ENCODE measurements at regions not wholly inside any gene's neighbourhood (a gene's known extent, or its start where the extent isn't known, plus 50 kb on each side); places are given as distances from the start of the nearest gene placed in this dataset.
"Not testable (repeated sequence)": the region's sequence is repeated elsewhere in the genome, so short reads cannot be mapped to it uniquely, and the experiment has no call there.

DNA sequence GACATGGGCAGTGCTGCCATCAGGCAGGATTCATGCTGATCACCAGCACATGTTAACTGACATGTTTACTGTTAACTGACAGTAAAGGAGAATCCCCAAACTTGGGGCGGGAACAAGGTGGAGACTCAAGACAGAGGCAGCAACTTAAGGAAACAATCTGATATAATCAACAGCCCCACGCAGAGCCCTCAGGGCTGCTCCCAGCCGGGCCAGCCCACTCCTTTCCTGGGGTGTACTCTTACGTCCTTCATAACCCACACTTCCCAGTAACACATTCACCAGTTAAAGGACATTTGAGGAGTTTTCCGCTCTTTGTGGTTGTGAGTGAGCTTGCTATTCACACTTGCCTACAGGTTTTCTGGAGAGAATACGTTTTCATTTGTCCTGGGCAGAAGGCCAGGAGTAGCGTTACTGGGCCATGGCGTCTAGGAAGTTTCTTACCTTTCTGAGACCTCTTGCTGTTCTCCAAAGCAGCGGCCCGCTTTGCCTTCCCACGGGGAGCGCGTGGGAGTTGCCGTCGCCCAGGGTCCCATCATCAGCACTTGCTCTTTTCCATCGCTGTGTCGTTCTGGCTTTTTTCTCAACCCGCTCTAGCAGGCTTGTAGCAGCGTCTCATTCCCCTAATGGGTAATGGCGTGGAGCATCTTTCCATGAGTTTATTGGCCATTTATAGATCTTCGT lies 56.4 kb downstream of the FOXF2 start:
- DNase-seq: no peak

DNA sequence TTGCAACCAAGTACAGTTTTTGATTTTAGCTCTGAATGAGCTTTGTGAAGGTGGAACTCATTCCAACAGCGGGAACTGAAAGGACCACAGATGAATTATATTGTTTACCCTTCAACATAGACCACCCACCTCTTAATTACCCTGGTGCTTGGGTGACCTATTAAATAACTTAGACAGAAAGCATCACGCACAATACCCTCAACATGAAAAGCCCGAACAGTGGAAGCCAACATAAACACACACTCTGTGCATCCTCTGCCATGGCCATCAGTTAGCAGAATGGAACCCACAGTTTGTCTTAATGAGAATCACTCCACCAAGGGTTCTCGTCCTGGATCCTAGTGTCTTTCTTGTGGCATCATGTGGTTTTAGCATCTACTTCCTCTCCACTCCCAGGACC lies 60.5 kb downstream of the FOXF2 start:
- no peak for DNase-seq

DNA sequence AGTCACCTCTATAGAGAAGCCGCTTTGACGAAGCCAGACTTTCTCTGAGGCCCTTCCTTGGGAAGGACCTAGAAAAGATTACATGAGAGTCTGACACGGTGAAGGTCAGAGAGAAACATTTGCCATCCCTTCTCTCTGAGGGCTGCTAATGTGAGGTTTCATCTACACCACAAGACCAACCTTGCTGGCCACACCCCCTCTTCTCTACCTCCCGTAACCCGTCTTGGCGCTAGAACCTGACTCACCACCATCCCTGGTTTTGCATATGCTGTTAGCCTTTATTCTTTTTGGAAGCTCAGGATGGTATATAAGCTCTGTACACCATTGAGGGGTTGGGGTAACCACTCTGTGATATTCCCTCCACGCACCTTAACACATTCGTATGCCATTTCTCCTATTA lies 63.6 kb downstream of the FOXF2 start:
- no peak for DNase-seq

DNA sequence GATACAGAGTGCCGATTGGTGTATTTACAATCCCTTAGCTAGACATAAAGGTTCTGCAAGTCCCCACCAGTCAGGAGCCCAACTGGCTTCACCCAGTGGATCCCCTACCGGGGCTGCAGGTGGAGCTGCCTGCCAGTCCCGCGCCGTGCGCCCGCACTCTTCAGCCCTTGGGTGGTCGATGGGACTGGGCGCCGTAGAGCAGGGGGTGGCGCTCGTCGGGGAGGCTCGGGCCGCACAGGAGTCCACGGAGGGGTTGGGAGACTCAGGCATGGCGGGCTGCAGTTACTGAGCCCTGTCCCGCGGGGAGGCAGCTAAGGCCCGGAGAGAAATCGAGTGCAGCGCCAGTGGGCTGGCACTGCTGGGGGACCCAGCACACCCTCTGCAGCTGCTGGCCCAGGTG lies 67.4 kb downstream of the FOXF2 start:
- not testable (repeated sequence) for DNase-seq

DNA sequence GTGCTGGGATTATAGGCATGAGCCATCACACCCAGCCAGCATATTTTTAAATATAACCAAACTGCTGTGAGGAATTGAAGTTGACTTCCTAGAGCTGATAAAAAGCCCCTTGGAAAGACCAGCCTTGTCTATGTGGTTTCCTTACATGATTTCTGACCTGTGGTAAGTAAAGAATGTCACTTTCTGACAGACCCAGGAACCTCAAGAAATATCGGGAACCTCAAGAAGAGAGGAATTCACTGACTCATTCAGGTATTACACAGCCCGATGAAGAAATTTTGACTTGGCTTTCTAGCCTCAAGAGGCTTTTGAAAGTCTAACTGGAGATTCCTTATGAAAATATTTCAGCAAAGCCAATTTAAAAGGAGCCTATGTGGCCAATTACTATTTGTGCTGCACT lies 71.8 kb downstream of the FOXF2 start:
- peak; percentile 94 for DNase-seq

DNA sequence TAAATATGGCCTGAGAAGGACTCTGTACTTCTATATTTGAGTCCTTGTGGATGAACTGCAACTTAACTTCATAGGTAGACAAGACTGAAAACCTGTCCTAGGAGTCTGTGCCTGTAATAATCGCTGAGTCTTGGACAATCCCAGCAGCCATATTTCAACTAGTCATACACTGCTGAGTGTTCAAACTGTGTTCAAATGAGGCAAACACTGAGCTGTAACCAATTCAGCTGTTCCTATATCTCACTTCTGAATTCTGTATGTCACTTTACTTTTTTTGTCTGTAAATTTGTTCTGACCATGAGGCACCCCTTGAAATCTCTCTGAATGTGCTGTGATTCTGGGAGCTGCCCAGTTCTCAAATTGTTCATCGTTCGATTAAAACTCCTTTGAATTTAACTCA lies 72.4 kb downstream of the FOXF2 start:
- DNase-seq: no peak

DNA sequence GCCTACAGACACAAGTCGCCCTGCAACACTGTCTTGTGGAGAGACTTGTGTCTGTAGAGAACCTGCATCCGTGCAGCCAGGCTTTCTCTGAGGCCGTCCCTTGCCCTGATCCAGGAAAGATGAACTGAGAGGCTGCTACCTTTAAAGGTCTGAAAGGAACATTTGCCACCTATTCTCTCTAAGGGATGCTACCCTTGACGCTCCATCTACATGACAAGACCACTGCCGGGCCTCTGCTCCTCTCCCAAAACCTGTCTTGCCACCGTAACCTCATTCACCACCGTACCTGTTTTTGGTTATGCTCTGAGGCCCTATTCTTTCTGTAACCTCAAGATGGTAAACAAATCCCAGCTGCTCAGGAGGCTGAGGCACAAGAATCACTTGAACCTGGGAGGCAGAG lies 73.9 kb downstream of the FOXF2 start:
- no peak for DNase-seq

DNA sequence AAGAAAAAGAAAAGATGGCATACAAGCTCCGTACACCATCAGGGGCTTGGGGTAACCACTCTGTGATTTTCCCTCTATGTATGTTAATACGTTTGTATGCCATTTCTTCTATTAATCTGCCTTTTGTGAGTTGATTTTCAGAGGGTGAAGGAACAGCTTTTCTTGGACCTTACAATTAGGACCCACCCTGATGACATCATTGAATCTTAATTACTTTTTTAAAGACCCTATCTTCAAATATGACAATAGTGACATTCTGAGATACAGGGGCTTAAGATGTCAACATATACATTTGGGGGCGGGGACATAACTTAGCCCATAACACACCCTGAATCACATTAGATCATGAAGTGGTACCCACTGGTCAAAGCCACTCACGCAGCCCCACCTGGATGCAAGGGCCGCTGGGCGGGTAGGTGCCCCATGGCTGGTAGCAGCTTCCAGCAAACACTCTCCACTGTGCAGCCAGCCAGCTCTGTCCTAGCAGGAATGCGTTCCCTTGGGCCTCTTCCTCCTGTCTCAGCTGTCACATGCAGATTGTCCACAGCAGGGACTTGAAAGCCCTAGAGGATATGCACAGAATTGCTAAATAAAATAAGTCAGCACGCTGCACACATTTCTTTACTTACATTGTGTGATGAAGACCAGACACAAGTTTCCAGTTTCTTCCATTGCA lies 74.5 kb downstream of the FOXF2 start:
- DNase-seq: no peak

DNA sequence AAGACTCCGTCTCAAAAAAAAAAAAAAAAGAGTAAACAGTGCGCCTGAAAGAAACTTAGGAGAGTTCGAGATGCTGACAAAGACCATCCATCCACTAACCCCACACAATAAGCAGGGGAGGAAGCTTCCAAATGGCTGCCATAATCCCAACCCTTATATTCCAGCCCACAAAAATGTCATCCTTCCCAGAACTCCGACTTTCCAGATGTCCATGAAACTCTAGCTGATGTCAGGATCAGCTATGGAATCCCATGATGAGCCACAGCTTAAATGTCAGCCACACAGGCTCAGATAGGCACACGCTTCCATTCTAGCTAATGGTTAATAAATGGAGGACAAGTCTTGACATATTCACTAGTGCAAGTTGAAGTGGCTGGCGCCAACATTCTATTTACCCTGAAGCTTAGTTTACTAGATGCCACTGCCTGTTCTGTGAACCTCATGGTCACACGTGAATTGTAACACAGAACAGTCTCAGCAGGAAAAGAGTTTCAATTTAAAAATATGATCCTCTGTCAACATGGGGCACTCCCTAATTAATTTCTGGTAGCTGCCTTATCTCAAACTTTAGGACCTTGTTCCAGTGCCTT lies 75.5 kb downstream of the FOXF2 start:
- DNase-seq: no peak

DNA sequence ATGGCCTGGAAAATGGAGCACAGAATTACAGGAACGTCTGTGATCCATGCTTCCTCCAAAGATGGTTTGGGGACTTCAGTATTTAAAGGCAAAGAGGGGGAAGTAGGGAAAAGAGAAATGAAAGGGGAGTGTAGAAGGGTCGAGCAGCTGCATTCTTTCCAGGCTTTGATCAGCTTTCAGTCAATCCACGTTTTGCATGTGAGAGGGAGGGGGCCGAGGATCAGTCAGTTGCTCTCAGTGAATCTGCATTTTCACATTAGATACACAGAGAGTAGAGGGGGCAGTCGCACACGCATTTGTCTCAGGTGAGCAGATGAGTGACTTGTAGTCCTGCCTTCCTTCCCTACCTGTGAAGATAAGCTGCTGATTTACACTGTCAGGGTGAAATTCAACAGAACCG lies 78.8 kb downstream of the FOXF2 start:
- no peak for DNase-seq

DNA sequence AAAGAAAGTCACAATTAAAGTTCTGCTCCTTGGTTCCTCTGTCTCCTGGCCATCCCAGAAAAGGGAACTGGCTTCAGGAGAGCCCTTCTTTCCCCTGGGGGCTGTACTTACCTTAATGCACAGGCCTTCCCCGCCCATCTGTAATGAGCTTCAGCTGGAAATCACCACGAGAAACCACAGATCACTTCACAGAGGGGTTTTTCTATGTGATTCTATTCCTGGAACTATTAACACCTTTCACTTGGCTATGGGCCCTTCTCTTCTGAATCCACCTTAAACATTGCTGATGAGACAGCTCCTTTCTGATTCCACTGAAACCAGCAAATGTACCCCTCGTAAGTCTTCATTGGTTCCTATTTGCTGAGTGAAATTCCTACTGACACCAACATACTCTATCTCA lies 80.7 kb downstream of the FOXF2 start:
- DNase-seq: no peak

DNA sequence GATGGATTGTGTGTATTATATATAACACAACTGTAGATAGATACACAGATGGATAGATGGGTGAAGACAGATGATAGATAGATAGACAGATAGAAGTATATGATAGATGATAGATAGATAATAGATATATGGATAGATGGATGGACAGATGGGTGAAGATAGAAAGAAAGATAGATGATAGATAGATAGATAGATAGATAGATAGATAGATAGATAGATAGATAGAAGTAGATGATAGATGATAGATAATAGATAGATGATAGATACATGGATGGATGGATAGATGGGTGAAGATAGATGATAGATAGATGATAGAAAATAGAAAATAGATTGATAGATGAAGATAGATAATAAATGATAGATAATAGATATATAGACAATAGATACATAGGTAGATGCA lies 83.3 kb downstream of the FOXF2 start:
- no peak for DNase-seq

DNA sequence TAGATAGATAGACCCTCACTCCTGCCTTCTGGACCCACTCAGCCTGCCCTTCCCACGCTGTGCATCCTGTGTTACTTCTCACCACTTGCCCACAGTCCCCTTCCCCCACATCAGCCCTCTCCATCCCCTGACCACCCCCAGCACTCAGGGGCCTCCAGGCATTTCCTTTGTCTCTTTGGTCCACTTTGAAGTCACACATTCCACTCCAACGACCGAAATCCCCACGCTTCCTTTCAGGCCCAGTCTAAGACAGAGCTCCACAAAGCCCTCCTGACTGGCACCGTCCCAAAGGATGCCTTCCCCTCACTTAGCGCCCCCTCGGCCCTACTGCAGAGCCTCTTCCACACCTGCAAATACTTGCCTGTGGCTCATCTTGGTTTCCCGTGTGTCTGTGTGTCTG lies 83.8 kb downstream of the FOXF2 start:
- DNase-seq: no peak

DNA sequence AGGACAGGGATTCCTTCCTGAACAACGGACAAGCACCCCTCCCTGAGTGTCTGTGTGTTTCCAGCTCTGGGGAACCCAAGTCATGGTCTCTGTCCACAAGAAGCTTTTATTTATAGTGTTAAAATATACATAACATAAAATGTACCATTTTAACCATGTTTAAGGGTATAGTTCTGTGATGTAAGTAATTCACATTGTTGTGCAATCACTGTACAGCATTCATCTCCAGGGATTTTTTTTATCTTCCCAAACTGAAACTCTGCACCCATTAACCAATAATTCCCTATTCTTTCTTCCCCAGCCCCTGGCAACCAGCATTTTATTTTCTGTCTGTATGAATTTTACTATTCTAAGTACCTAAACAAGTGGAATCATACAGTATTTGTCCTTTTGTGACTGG lies 84.2 kb downstream of the FOXF2 start:
- DNase-seq: no peak

DNA sequence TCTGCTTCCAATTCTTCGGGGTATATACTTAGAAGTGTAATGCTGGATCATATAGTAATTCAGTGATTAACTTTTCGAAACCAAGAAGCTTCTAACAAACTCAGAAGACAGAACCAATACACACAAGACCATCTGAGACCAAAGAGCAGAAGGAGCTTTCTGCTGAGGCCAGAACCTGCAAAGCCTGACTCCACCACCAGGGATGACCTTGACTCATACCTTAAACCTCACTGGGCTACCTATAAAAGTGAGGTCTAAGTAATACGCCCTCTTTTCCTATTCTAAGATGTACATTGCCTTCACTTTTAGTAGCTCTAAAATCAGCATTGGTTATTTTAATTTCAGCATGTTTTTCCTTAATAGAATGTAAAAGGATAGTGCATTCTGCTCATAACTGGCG lies 84.8 kb downstream of the FOXF2 start:
- DNase-seq: no peak

DNA sequence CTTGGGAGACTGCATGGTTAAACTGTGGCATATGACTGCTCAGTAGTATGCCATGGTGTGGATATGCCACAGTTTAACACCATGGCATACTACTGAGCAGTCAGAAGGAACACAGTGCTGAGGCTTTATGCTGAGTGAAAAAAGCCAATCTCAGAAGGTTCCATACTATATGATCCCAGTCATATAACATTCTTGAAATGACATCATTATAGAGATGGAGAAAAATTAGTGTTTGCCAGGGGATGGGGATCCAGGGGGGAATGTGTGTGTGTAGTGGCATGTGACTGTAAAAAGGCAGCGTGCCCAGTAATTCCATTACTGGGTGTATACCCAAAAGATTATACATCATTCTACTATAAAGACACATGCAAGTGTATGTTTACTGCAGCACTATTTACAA lies 85.8 kb downstream of the FOXF2 start:
- no peak for DNase-seq

DNA sequence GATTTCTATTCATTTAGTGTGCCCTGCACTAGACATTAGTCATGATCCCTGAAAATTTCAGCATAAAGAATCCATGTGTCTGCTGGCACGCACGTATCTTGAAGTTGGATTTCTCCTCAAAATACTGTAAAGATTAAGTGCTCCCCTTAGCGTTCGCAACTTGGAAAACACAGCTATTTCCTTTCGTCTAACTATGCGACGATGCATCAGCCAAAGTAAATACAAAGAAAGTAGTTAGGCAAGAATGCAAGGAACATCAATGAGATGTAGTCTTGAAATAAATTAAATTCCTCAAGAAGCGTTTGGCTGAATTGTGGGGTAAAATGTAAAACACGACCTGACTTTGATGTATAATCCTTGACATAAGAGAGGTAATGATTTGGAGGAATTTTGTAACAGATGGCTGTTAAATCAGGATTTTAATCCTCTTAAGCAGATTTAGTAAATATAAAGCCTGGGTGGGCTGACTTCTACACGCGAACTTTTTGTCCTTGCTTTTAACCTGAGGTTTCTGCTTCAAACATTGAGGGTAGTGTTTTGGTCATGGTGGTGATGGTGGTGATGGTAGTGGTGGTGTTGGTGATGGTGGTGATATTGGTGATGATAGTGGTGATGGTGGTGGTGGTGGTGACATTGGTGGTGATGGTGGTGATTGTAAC lies 88.2 kb downstream of the FOXF2 start:
- peak; percentile 19 for DNase-seq

DNA sequence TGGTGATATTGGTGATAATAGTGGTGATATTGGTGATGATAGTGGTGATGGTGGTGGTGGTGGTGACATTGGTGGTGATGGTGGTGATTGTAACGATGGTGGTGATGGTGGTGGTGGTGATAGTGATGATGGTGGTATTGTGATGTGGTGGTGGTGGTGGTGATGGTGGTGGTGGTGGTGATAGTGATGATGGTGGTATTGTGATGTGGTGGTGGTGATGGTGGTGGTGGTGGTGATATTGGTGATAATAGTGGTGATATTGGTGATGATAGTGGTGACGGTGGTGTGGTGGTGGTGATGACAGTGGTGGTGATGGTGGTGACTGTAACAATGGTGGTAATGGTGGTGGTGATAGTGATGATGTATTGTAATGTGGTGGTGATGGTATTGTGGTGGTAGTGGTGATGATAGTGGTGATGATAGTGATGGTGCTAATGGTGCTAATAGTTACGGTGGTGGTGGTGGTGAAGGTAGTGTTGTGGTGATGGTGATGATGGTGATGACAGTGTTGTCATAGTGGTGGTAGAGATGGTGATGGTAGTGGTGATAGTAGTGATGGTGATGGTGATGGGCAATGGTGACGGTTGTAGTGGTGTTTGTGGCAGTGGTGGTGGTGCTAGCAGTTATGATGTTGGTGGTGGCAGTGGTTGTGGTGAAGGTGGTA lies 88.9 kb downstream of the FOXF2 start:
- not testable (repeated sequence) for DNase-seq

DNA sequence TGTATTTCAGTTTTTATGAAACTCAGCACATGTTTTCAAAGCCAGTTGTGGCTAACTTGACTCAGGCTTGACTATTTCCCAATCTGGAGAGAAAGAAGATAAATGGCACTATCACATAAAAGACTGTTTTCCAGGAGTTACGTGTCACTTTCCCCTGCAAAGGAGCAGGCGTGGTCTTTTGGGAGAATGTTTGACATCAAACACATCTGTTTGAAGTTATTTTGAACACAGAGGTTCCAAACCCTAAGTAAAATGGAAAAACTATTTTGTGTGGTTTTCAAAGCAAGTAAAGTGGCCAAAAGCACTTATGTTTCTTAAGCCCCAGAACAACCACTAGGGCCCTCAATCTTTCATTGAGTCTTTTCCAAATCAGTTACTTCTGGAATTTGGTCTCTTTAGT lies 89.7 kb downstream of the FOXF2 start:
- peak; percentile 21 for DNase-seq

DNA sequence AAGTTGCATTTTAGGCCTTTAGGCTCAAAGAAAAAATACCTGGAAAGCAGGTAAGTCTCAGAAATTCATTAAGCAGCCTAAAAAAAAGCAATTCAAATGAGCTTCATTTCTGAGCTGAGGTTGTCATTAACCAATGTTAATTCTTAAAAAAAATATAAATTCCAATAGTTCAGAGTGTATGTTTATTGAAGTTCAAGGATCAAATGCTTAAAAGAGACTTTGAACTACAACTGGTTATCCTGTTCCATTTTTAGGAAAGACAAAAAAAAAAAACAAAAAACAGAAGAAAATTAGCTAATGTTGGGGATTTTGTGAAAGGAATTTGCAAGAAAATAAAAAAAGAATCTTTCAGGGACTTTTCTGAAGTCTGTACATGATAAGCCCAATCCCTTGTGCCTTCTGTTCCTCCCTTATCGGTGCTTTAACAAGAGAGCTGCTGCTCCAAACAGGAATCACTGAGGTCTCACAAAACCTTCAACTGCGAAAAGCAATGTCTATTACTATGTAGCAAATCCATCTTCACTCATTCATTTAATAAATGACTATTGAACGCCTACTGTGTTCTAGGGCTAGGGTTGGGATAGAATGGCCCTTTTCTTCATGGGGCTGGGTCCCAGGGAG lies 90.3 kb downstream of the FOXF2 start:
- DNase-seq: no peak

DNA sequence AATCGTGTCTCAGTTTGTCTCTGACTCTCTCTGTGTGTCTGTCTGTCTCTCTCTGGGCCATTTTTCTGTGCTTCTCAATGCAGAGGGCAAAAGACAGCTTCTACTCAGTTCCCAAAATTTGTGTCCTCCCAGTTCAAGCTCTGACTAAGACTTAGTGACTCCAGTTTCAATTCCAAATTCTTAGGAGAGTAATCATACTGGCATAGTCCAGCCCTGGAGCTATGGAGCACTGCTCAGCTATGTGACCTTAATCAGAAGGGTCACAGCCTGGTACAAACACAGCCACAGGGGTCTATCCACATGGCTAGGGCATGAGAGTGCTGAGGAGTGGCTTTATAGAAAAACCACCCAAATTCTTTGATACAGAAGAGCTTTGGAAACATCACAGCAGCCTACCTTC lies 91.9 kb downstream of the FOXF2 start:
- peak; percentile 83 for DNase-seq

DNA sequence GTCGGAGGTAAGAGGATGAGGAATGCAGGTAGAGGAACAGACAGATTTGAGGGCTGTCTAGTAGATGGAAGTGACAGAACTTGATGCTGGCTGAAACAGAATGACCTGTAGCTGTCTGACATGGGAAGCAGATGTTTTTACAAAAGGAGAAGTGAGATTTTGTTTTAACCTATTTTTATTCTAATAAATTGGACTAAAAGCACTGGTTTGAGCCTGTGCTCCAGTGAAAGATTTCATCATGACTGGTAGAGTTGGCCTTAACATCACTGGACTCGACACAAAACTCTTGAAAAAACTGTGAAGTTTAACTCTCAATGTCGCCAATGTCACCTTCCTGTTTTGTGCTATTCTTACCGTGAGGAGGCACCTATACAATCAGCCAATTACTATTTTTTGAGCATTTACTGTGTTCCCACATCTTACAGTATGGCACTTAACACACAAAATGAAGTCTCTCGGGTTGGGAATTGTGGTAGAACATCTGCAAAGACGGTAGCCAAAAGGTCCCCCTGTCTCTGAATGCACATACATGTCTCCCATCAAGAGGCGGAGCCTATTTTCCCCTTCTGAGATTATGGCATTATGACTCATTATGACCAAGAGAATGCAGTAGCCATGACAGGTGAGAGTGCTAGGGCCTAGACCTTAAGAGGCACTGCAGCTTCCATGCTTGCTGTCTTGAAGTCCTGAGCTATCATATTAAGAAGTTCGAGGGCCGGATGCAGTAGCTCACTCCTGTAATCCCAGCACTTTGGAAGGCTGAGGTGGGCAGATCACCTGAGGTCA lies 93.2 kb downstream of the FOXF2 start:
- DNase-seq: peak; percentile 36
